Colonic mucosa (tissue), 4 donors: ENCODE measurements at regions not wholly inside any gene's neighbourhood (a gene's known extent, or its start where the extent isn't known, plus 50 kb on each side); places are given as distances from the start of the nearest gene placed in this dataset.

Experiments
- DNase-seq: peaks from one replicate; pipeline ENCODE4 v3.0.0-alpha.2; 2020
- H3K27ac ChIP-seq: fragments of 200-600 bp; one replicate; pipeline ENCODE4 v1.8.0; 2021
- H3K27me3 ChIP-seq: fragments of 200-600 bp; one replicate; pipeline ENCODE4 v1.8.0; 2021
- H3K36me3 ChIP-seq: fragments of 200-600 bp; one replicate; pipeline ENCODE4 v1.8.0; 2021
- H3K4me1 ChIP-seq: fragments of 200-600 bp; one replicate; pipeline ENCODE4 v1.8.0; 2021; ENCODE audit warnings: mild to moderate bottlenecking
- H3K4me3 ChIP-seq: fragments of 200-600 bp; one replicate; pipeline ENCODE4 v1.8.0; 2021
- H3K9ac ChIP-seq, 2 donors: one replicate each; pipeline ENCODE4 v1.7.0; 2013; ENCODE audit warnings: control low read depth in 2 of 2, low read depth in 2 of 2, low read length in 2 of 2
- H3K9me3 ChIP-seq: fragments of 200-600 bp; one replicate; pipeline ENCODE4 v1.8.0; 2021
- intact Hi-C: fragments of 100-400 bp; cut with DNase I; formaldehyde crosslinking; loops from one replicate; pipeline ENCODE4 v1.14.1; 2022
- TF ChIP-seq, protein P1 (sequence below): fragments of 200-600 bp; IDR thresholded peaks from one replicate; pipeline ENCODE4 v1.8.0; 2022; ENCODE audit warnings: antibody characterized with exemption, mild to moderate bottlenecking
- donor health status: healthy.
- donor health status: DM: no; HTN: no; CAD: no.
- donor health status: DM: no; HTN: no; CAD: no.

DNA sequence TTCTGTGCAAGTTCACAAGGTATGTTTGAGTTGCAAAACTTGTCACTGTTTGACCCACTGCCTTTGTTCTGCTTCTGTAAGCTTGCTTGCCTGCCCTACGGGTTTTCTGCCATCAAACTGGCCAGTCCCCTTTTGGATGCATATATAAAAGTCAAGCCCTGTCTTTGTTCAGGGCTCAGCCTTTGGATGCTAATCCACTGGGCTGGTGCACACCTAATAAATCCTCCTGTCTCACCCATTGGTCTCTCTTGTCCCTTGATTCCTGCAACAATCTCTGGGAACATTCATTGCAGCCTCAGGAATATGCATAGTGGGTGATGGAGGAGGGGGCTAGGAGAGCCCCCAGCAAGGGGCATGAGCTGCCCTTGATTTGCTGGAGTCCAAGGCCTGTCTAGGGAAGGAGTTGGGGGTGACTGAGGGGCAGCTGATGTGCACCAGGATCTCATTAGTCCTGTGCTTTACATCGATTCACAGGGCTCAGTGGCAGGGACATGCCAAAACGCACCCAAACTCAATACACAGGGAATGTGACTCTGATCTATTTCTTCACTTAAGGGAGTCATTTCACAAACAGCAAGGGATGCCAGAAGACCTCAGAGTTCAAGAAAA is 225.4 kb upstream of the NLRP1 start:
- Histone ChIP-seq H3K36me3 (no peaks in the 10 kb centered on the region), H3K27ac (no peak overlapping the region), H3K9me3 (no peaks in the 10 kb centered on the region), H3K27me3 (no peaks in the 10 kb centered on the region), H3K9ac (no peak overlapping the region), H3K4me3 (no peak overlapping the region), H3K4me1 (no peaks in the 10 kb centered on the region)
- DNase-seq = no peak
- intact Hi-C loops = no loop called here
- TF ChIP-seq, protein P1, sequence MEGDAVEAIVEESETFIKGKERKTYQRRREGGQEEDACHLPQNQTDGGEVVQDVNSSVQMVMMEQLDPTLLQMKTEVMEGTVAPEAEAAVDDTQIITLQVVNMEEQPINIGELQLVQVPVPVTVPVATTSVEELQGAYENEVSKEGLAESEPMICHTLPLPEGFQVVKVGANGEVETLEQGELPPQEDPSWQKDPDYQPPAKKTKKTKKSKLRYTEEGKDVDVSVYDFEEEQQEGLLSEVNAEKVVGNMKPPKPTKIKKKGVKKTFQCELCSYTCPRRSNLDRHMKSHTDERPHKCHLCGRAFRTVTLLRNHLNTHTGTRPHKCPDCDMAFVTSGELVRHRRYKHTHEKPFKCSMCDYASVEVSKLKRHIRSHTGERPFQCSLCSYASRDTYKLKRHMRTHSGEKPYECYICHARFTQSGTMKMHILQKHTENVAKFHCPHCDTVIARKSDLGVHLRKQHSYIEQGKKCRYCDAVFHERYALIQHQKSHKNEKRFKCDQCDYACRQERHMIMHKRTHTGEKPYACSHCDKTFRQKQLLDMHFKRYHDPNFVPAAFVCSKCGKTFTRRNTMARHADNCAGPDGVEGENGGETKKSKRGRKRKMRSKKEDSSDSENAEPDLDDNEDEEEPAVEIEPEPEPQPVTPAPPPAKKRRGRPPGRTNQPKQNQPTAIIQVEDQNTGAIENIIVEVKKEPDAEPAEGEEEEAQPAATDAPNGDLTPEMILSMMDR = no peak

DNA sequence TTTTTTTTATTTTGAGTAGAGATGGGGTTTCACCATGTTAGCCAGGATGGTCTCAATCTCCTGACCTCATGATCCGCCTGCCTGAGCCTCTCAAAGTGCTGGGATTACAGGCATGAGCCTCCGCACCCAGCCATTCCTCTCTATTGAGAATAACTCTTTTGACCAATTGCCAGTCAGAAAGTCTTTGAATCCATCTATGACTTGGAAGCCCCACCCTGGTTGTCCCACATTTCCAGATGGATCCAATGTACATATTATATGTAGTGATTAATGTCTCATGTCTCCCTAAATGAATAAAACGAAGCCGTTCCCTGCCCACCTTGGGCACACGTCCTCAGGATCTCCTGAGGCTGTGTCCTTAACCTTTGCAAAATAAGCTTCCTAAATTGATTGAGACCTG is 228.3 kb upstream of the NLRP1 start:
- Histone ChIP-seq H3K9ac (no peak overlapping the region), H3K27ac (no peak overlapping the region)
- intact Hi-C loops = no loop called here

DNA sequence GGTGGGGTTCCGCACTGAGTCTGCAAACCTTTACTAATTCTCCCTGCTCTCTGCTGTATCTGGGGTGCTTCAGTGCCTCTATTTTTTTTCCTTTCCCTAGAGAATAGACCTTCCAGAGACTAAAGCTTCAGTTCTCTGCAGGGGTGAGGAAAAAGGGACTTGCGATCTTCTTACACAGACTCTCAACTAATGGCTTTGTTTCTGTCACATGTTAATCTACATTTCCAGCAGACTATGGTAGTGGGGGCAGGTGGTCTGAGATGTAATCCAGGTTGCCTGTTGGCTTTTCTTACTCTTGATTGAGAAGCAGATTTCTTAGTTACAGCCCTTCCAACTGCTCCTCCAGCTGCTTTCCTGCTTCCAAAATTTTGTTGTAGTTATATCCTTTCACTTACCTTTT is 229.0 kb upstream of the NLRP1 start:
- H3K9ac ChIP-seq = no peak overlapping the region
- H3K36me3 ChIP-seq = no peaks in the 10 kb centered on the region
- no peak overlapping the region for H3K27ac ChIP-seq
- intact Hi-C loops = no loop called here
- no peak for DNase-seq
- H3K4me3 ChIP-seq = no peak overlapping the region
- H3K9me3 ChIP-seq = no peaks in the 10 kb centered on the region
- TF ChIP-seq, protein P1 = no peak
- no peaks in the 10 kb centered on the region for H3K4me1 ChIP-seq
- no peaks in the 10 kb centered on the region for H3K27me3 ChIP-seq

More for the DNA sequence above, 228.3 kb upstream of the NLRP1 start:
- H3K36me3 ChIP-seq = no peaks in the 10 kb centered on the region
- TF ChIP-seq, protein P1 = no peak
- H3K27me3 ChIP-seq = no peaks in the 10 kb centered on the region
- DNase-seq = no peak
- no peaks in the 10 kb centered on the region for H3K9me3 ChIP-seq
- H3K4me3 ChIP-seq = no peak overlapping the region
- H3K4me1 ChIP-seq = no peaks in the 10 kb centered on the region

DNA sequence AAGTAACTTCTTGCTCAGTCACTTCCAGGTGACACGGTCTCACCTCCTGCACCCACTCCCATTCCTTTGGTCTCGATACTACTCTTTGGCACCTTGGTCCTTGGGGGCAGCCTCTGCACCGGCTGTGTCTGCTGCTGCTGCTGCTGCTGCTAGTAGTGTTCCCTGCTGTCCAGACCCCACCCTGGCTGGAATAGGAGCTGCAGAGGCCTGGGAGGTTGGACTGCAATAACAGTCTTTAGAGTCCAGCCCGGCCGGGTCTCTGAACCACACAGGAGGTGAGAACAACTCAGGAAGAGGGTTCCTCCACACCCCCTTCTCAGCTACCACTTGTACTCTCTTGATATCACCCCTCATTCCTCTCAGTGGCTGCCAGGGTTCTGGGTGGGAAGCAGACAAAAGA is 231.1 kb upstream of the NLRP1 start:
- intact Hi-C loops = no loop called here
- H3K36me3 ChIP-seq = no peaks in the 10 kb centered on the region
- no peaks in the 10 kb centered on the region for H3K4me1 ChIP-seq
- H3K27me3 ChIP-seq = no peaks in the 10 kb centered on the region
- TF ChIP-seq, protein P1 = no peak
- DNase-seq = no peak
- H3K4me3 ChIP-seq = no peak overlapping the region
- H3K9ac ChIP-seq = no peak overlapping the region
- H3K9me3 ChIP-seq = no peaks in the 10 kb centered on the region
- no peak overlapping the region for H3K27ac ChIP-seq

DNA sequence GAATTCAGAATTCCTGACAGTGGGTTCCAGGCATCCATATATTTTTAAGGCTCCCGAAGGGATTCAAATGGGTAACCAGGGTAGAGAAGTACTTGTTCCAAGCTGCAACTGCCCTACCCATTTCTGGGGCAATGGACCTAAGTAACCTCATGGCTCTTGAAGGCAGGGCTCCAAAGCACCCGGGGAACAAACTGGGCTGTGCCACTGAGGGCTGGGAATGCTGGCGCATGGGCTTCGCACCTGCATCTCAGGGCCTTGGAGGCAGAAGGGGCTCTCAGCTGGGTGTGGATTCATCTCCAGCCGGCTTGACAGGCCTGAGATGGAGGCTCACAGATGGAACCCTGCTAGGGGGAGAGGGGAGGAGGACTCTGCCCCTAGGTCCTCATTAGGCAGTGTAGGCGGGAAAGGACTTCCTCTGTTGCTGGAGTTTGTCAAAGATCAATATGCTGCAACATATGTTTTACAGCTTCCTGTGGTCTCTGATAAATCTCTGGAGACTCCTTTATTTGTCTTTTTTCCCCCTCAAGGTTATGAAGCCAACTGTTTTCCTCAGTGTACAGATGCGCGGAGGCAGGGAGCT is 232.3 kb upstream of the NLRP1 start:
- TF ChIP-seq, protein P1 = no peak
- Histone ChIP-seq H3K9ac (no peak overlapping the region), H3K4me1 (no peaks in the 10 kb centered on the region), H3K27me3 (no peaks in the 10 kb centered on the region), H3K27ac (no peak overlapping the region), H3K9me3 (no peaks in the 10 kb centered on the region), H3K36me3 (no peaks in the 10 kb centered on the region), H3K4me3 (no peak overlapping the region)
- intact Hi-C loops = no loop called here
- DNase-seq = no peak
